ENCODE measurements at regions not wholly inside any gene's neighbourhood (a gene's known extent, or its start where the extent isn't known, plus 50 kb on each side); places are given as distances from the start of the nearest gene placed in this dataset.

DNA sequence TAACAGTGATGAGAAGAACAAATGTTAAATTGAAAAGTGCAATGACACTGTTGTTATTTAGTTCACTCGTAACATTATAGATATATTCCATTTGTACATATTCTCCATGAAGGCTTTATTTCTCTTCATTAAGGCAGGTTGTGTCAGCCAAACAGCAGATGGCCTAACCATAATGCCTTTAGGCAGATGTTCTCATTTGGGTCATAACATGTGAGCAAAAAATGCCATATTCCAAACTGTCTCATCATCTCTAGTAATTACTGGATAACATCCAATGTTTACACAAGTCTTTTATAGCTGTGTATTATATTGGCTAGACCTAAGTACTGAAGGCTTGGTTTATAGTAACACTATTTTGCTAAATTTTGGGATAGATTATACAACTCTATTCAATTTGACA, 87.2 kb upstream of the CHODL start:
- H3K27me3 ChIP-seq, result no peaks in the 10 kb centered on the region

GRCh38 chr21:18155508-18156193, 89.0 kb upstream of the CHODL start:
- Histone ChIP-seq H3K4me3 (no peak overlapping the region), H3K27me3 (no peaks in the 10 kb centered on the region), H3K36me3 (no peaks in the 10 kb centered on the region), H3K27ac (no peak overlapping the region), H3K9me3 (no peaks in the 10 kb centered on the region), H3K4me1 (no peaks in the 10 kb centered on the region)
- TF ChIP-seq CTCF (IDR thresholded peaks at IDR 0.05) (no peak), POLR2A (IDR thresholded peaks at IDR 0.05) (no peak)
- intact Hi-C loops (cut with DNase I), result no loop called here
- 43 to 54% methylated on average over 5 of the region's 5 CpGs for WGBS, 2 donors
- no peak for DNase-seq

More for the DNA sequence above, 87.2 kb upstream of the CHODL start:
- TF ChIP-seq CTCF (IDR thresholded peaks at IDR 0.05), result no peak
- no peak for TF ChIP-seq POLR2A (IDR thresholded peaks at IDR 0.05)
- no peaks in the 10 kb centered on the region for H3K9me3 ChIP-seq
- H3K4me1 ChIP-seq, result no peaks in the 10 kb centered on the region
- DNase-seq, result no peak
- intact Hi-C loops (cut with DNase I), result no loop called here
- no peaks in the 10 kb centered on the region for H3K36me3 ChIP-seq
- 78 to 87% methylated on average over 1 of the region's 1 CpG for WGBS, 2 donors
- no peak overlapping the region for H3K4me3 ChIP-seq
- no peak overlapping the region for H3K27ac ChIP-seq

GRCh38 chr21:18153063-18153462, 91.6 kb upstream of the CHODL start:
- intact Hi-C loops (cut with DNase I), result no loop called here
- no peak for DNase-seq
- Histone ChIP-seq H3K27me3 (no peaks in the 10 kb centered on the region), H3K36me3 (no peaks in the 10 kb centered on the region), H3K4me3 (no peak overlapping the region), H3K9me3 (no peaks in the 10 kb centered on the region), H3K27ac (no peak overlapping the region), H3K4me1 (no peaks in the 10 kb centered on the region)
- 62 to 67% methylated on average over 2 of the region's 2 CpGs for WGBS, 2 donors
- TF ChIP-seq POLR2A (IDR thresholded peaks at IDR 0.05) (no peak), CTCF (IDR thresholded peaks at IDR 0.05) (no peak)

DNA sequence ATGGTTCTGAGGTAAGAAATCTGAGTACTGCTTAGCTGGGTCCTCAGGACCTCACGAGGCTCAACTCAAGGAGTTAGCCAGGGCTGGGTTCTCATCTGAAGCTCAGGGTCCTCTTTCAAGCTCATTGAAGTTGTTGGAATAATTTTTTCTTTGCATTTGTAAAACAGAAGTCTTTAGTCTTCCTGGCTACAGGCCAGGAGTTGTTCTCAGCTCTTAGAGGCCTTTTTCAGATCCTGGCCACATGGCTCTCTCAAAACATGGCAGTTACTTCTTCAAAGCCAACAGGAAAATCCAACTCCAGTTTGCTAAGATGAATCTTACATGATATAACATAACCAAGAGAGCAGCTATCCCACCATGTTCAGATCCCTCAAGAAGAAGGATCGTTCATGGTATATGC, 92.3 kb upstream of the CHODL start:
- no peak overlapping the region for H3K27ac ChIP-seq
- no peaks in the 10 kb centered on the region for H3K9me3 ChIP-seq
- no peak for DNase-seq
- WGBS, 2 donors, result 61 to 75% methylated on average over 2 of the region's 2 CpGs
- intact Hi-C loops (cut with DNase I), result no loop called here
- no peak overlapping the region for H3K4me3 ChIP-seq
- TF ChIP-seq POLR2A (IDR thresholded peaks at IDR 0.05) (no peak), CTCF (IDR thresholded peaks at IDR 0.05) (no peak)
- H3K4me1 ChIP-seq, result peaks cover 0 to 5% (median 0%) of the 10 kb centered on the region in 3 donors
- H3K27me3 ChIP-seq, result no peaks in the 10 kb centered on the region
- H3K36me3 ChIP-seq, result no peaks in the 10 kb centered on the region

- no peak for DNase-seq
- no peaks in the 10 kb centered on the region for H3K36me3 ChIP-seq
- WGBS, 2 donors, result 93 to 96% methylated on average over 5 of the region's 5 CpGs
- H3K27me3 ChIP-seq, result no peaks in the 10 kb centered on the region
- H3K4me3 ChIP-seq, result no peak overlapping the region
- H3K27ac ChIP-seq, result no peak overlapping the region
- H3K4me1 ChIP-seq, result peaks cover 0 to 18% (median 0%) of the 10 kb centered on the region in 3 donors
- TF ChIP-seq POLR2A (IDR thresholded peaks at IDR 0.05) (no peak), CTCF (IDR thresholded peaks at IDR 0.05) (no peak)
- no peaks in the 10 kb centered on the region for H3K9me3 ChIP-seq
- intact Hi-C loops (cut with DNase I), result no loop called here
Observed at GRCh38 chr21:18151046-18151445, 93.6 kb upstream of the CHODL start.
